ENCODE measurements at regions not wholly inside any gene's neighbourhood (a gene's known extent, or its start where the extent isn't known, plus 50 kb on each side); places are given as distances from the start of the nearest gene placed in this dataset.
A peak's percentile ranks its signal among the peaks of the same experiment; 100 is the strongest.

DNA sequence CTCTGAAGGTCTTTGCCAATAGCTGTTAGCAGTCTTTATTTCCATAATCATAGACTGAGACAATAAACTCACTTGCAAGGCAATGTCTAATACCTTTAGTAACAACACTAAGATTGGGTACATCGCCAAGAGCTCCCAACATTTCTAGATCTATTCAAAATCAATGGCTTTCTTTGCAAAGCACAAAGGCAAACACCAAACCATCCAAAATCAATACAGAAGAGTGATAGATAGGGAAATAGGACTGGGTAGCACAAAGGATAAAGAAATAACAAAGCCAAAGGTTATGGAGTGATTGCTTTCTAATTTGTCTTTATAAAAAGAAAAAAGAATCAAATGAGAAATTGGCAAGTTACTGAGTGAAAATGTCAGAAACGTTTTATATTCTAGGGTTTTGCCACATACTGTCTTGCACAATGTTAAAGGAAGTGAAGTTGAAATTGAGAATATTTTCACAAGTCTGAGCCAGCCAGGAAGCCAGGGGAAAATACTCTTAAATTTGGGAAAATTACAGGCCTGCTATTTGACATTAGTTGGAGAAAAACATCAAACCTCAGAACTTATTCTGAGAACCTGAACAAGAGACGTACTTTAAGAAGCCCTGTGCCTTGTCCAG lies 53.3 kb upstream of the LHFPL2 start:
- H3K4me1 Mint-ChIP-seq (ENCODE audit: low read depth): no peaks in the 10 kb centered on the region
- Histone ChIP-seq H3K4me3 (ENCODE audit: low read length) (no peak overlapping the region), H3K27ac (ENCODE audit: low read depth in 1 of 2, low read length in 2 of 2) (no peak overlapping the region), H3K4me1 (ENCODE audit: insufficient read depth, low read length) (no peaks in the 10 kb centered on the region), H3K27me3 (ENCODE audit: control insufficient read depth in 1 of 2, insufficient read depth in 2 of 2, low read length in 2 of 2) (no peaks in the 10 kb centered on the region), H3K36me3 (ENCODE audit: insufficient read depth, low read length) (no peaks in the 10 kb centered on the region), H3K9me3 (ENCODE audit: control insufficient read depth in 1 of 2, insufficient read depth in 1 of 2, low read length in 2 of 2) (no peaks in the 10 kb centered on the region)
- intact Hi-C loops (cut with DNase I, micrococcal nuclease): no loop called here
- DNase-seq: no peak
- no peak for ATAC-seq (ENCODE audit: poor library complexity)
- no peak overlapping the region for H3K27ac Mint-ChIP-seq
- ChIA-PET POLR2A (no interaction called here), CTCF (no interaction called here)
- TF ChIP-seq, protein P1, sequence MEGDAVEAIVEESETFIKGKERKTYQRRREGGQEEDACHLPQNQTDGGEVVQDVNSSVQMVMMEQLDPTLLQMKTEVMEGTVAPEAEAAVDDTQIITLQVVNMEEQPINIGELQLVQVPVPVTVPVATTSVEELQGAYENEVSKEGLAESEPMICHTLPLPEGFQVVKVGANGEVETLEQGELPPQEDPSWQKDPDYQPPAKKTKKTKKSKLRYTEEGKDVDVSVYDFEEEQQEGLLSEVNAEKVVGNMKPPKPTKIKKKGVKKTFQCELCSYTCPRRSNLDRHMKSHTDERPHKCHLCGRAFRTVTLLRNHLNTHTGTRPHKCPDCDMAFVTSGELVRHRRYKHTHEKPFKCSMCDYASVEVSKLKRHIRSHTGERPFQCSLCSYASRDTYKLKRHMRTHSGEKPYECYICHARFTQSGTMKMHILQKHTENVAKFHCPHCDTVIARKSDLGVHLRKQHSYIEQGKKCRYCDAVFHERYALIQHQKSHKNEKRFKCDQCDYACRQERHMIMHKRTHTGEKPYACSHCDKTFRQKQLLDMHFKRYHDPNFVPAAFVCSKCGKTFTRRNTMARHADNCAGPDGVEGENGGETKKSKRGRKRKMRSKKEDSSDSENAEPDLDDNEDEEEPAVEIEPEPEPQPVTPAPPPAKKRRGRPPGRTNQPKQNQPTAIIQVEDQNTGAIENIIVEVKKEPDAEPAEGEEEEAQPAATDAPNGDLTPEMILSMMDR (IDR thresholded peaks at IDR 0.05): no peak
- no peak overlapping the region for H3K4me3 Mint-ChIP-seq
- no peaks in the 10 kb centered on the region for H3K36me3 Mint-ChIP-seq (ENCODE audit: low read depth)
- H3K9me3 Mint-ChIP-seq: no peaks in the 10 kb centered on the region
- H3K27me3 Mint-ChIP-seq: no peaks in the 10 kb centered on the region

DNA sequence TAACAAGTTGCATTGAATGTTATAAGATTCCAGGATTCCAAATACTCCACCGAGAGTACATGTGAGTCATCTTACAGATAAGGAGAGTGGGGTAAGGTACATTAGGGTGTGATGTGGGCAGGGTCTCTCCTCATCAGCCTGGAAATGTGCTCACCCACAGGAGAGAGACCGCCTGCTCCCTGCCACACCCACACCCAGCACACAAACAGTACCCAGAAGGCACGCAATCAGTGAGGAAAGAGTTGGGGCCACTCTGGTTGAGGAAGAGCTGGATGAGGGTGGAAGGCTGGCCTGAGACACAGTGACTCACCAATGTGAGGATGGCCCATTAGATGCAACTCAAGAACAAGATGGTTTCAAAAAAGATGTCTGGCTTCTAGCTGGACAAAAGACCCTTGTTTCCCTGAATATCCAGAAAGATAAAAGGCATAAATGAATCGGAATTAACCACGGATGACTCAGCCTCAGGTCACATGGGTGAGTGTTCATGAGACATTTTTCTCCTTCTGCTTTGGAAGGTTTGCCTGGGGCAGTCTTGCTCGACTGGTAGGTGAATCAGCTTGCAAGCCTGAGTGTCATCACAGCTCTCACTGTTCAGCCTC lies 51.1 kb upstream of the LHFPL2 start:
- Histone ChIP-seq H3K36me3 (ENCODE audit: insufficient read depth, low read length) (no peaks in the 10 kb centered on the region), H3K4me1 (ENCODE audit: insufficient read depth, low read length) (no peaks in the 10 kb centered on the region), H3K27me3 (ENCODE audit: control insufficient read depth in 1 of 2, insufficient read depth in 2 of 2, low read length in 2 of 2) (no peaks in the 10 kb centered on the region), H3K9me3 (ENCODE audit: control insufficient read depth in 1 of 2, insufficient read depth in 1 of 2, low read length in 2 of 2) (no peaks in the 10 kb centered on the region), H3K27ac (ENCODE audit: low read depth in 1 of 2, low read length in 2 of 2) (no peak overlapping the region), H3K4me3 (ENCODE audit: low read length) (no peak overlapping the region)
- H3K9me3 Mint-ChIP-seq: no peaks in the 10 kb centered on the region
- no peak overlapping the region for H3K4me3 Mint-ChIP-seq
- H3K27me3 Mint-ChIP-seq: no peaks in the 10 kb centered on the region
- TF ChIP-seq, protein P1 (IDR thresholded peaks at IDR 0.05): no peak
- ChIA-PET POLR2A (interaction anchor here (1.3 kb wide), 1 partner anchor 32 kb away, joined by 3 read pairs; no protein-coding TSS in a partner anchor), CTCF (no interaction called here)
- no peaks in the 10 kb centered on the region for H3K4me1 Mint-ChIP-seq (ENCODE audit: low read depth)
- ATAC-seq (ENCODE audit: poor library complexity) (no peak), DNase-seq (peak in 3 of 14 experiments; percentile 0 to 48 (median 29))
- no peak overlapping the region for H3K27ac Mint-ChIP-seq
- H3K36me3 Mint-ChIP-seq (ENCODE audit: low read depth): no peaks in the 10 kb centered on the region
- intact Hi-C loops (cut with DNase I, micrococcal nuclease): no loop called here

DNA sequence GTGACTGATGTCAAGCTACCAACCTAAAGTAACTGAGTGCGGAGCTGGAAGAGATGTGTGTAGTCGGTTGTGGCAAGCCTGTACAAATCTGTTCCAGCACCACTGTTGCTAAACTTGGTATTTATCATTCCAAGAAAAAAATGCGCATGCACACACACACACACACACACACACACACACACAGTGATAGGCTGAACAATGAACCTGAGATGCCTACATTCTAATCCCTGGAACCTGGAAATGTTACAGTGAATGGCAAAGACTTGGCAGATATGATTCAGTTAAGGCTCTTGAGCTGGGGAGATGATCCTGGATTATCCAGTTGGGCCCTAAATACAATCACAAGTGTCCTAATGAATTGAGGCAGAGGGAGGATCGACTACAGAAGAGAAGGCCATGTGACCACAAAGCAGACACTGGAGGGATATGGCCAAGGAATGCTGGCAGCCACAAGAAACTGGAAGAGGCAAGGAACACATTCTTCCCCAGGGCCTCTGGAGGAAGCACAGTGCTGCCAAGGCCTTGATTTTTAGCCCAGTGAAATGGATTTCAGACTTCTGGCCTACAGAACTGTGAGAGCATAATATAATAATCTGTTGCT lies 49.7 kb upstream of the LHFPL2 start:
- no peaks in the 10 kb centered on the region for H3K27me3 Mint-ChIP-seq
- CTCF ChIA-PET: no interaction called here
- no peak overlapping the region for H3K4me3 Mint-ChIP-seq
- H3K27ac ChIP-seq (ENCODE audit: low read depth in 1 of 2, low read length in 2 of 2): no peak overlapping the region
- H3K36me3 Mint-ChIP-seq (ENCODE audit: low read depth): no peaks in the 10 kb centered on the region
- peaks cover 0 to 1% of the 10 kb centered on the region in 2 experiments for H3K9me3 ChIP-seq (ENCODE audit: control insufficient read depth in 1 of 2, insufficient read depth in 1 of 2, low read length in 2 of 2)
- DNase-seq (no peak), ATAC-seq (ENCODE audit: poor library complexity) (no peak)
- no peaks in the 10 kb centered on the region for H3K27me3 ChIP-seq (ENCODE audit: control insufficient read depth in 1 of 2, insufficient read depth in 2 of 2, low read length in 2 of 2)
- H3K4me1 Mint-ChIP-seq (ENCODE audit: low read depth): no peaks in the 10 kb centered on the region
- POLR2A ChIA-PET: no interaction called here
- H3K4me1 ChIP-seq (ENCODE audit: insufficient read depth, low read length): no peaks in the 10 kb centered on the region
- TF ChIP-seq, protein P1 (IDR thresholded peaks at IDR 0.05): no peak
- no peaks in the 10 kb centered on the region for H3K9me3 Mint-ChIP-seq
- H3K27ac Mint-ChIP-seq: no peak overlapping the region
- intact Hi-C loops (cut with DNase I, micrococcal nuclease): no loop called here
- no peaks in the 10 kb centered on the region for H3K36me3 ChIP-seq (ENCODE audit: insufficient read depth, low read length)
- no peak overlapping the region for H3K4me3 ChIP-seq (ENCODE audit: low read length)
